Activated CD8-positive, alpha-beta T cell treated with anti-CD3 and anti-CD28 coated beads for 36 hours (primary cell): ENCODE measurements at regions not wholly inside any gene's neighbourhood (a gene's known extent, or its start where the extent isn't known, plus 50 kb on each side); places are given as distances from the start of the nearest gene placed in this dataset.

Experiments
- ATAC-seq: fragments of 200-7000 bp; cut with Tn5 transposase; one replicate; pipeline ENCODE4 v1.10.0; 2021; ENCODE audit warnings: mild to moderate bottlenecking, moderate library complexity
- CTCF ChIA-PET: fragments of 350-600 bp; sonication (Branson Sonifier 250); formaldehyde crosslinking; loops from one replicate; lab custom pipeline; 2021; ENCODE audit warnings: antibody characterized with exemption; lab: Charles Lee
- POLR2A ChIA-PET: fragments of 350-600 bp; sonication (Branson Sonifier 250); formaldehyde crosslinking; loops from one replicate; lab custom pipeline; 2021; ENCODE audit warnings: antibody characterized with exemption; lab: Charles Lee
- DNase-seq: peaks from one replicate; pipeline ENCODE4 v3.0.0-alpha.2; 2020
- H3K27ac Mint-ChIP-seq: one replicate; pipeline ENCODE4 v1.8.0; 2021; ENCODE audit warnings: mild to moderate bottlenecking, mixed read lengths
- H3K27me3 Mint-ChIP-seq: one replicate; pipeline ENCODE4 v1.8.0; 2021; ENCODE audit warnings: mixed read lengths
- H3K36me3 Mint-ChIP-seq: one replicate; pipeline ENCODE4 v1.8.0; 2021; ENCODE audit warnings: low read depth, mixed read lengths
- H3K4me1 Mint-ChIP-seq: one replicate; pipeline ENCODE4 v1.8.0; 2021; ENCODE audit warnings: low read depth, mixed read lengths
- H3K4me3 Mint-ChIP-seq: one replicate; pipeline ENCODE4 v1.8.0; 2021; ENCODE audit warnings: mild to moderate bottlenecking, moderate library complexity, mixed read lengths
- H3K9me3 Mint-ChIP-seq: one replicate; pipeline ENCODE4 v1.8.0; 2021; ENCODE audit warnings: mixed read lengths
- CTCF ChIP-seq: fragments of 200-600 bp; IDR thresholded peaks from one replicate; pipeline ENCODE4 v1.8.0; 2022; ENCODE audit warnings: antibody characterized with exemption, mild to moderate bottlenecking
- intact Hi-C: fragments of 100-400 bp; cut with micrococcal nuclease; formaldehyde crosslinking; loops from one replicate; pipeline ENCODE4 v1.10.0; 2022

DNA sequence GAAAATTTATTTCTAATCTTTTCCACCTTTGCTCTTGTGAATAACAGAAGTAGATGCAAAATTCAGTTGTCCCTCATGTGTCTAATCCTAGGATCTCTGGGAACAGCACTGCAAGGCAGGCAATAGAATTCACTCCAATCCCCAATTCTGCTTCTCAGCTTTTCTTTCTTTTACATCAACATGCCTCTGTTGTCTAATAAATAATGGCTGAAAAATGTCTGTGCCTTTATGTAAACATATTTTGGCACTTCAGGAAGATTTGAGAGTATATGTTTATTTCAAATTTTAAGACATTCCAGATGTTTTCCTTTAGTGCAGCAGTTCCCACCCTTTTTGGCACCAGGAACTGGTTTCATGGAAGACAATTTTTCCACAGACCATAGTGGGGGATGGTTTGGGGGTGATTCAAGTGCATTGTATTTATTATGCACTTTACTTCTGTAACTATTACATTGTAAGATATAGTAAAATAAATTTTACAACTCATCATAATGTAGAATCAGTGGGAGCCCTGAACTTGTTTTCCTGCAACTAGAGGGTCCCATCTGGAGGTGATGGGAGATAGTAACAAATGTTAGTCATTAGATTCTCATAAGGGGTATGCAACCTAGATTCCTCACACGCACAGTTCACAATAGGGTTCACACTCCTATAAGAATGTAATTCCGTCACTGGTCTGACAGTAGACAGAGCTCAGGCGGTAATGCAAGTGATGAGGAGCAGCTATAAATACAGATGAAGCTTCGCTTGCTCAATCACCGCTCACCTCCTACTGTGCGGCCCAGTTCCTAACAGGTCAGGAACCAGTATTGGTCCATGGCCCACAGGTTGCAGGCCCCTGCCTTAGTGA is 590.3 kb upstream of the CNTNAP5 start:
- DNase-seq (no peak), ATAC-seq (no peak)
- CTCF ChIA-PET, result no interaction called here
- Mint-ChIP-seq H3K4me1 (no peaks in the 10 kb centered on the region), H3K36me3 (no peaks in the 10 kb centered on the region), H3K9me3 (peaks cover 2% of the 10 kb centered on the region), H3K27ac (no peak overlapping the region), H3K27me3 (no peaks in the 10 kb centered on the region), H3K4me3 (no peak overlapping the region)
- POLR2A ChIA-PET, result no interaction called here
- TF ChIP-seq CTCF, result no peak
- intact Hi-C loops, result no loop called here

GRCh38 chr2:123438251-123438650 is 586.8 kb upstream of the CNTNAP5 start:
- Mint-ChIP-seq H3K4me3 (no peak overlapping the region), H3K4me1 (no peaks in the 10 kb centered on the region), H3K27me3 (no peaks in the 10 kb centered on the region), H3K9me3 (peaks cover 4% of the 10 kb centered on the region), H3K27ac (no peak overlapping the region), H3K36me3 (no peaks in the 10 kb centered on the region)
- intact Hi-C loops, result no loop called here
- TF ChIP-seq CTCF, result no peak
- CTCF ChIA-PET, result no interaction called here
- ATAC-seq (no peak), DNase-seq (no peak)
- POLR2A ChIA-PET, result no interaction called here

DNA sequence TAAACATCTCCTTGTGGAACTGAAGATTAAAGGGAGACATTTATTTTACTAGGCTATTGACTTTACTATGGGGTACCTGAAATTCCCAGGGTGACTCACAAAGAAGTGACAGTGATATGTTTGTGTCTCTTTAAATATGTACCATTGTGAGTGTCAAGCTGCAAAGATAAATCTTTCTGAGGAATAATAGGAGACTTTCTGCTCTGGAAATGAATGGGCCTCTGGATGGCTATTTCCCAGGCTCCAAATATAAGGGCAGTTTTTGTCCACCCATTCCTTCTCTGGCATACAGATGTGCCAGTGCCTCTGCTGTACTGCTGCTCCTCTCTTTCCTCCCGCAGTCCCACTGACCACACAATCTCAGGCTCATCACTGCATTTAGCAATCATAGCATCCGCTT is 586.4 kb upstream of the CNTNAP5 start:
- no peak overlapping the region for H3K4me3 Mint-ChIP-seq
- TF ChIP-seq CTCF, result no peak

GRCh38 chr2:123448801-123449200 is 576.3 kb upstream of the CNTNAP5 start:
- H3K4me1 Mint-ChIP-seq, result no peaks in the 10 kb centered on the region
- ATAC-seq (no peak), DNase-seq (no peak)
- H3K4me3 Mint-ChIP-seq, result no peak overlapping the region
- H3K27ac Mint-ChIP-seq, result no peak overlapping the region
- no peaks in the 10 kb centered on the region for H3K27me3 Mint-ChIP-seq
- intact Hi-C loops, result no loop called here
- H3K36me3 Mint-ChIP-seq, result no peaks in the 10 kb centered on the region
- TF ChIP-seq CTCF, result no peak
- POLR2A ChIA-PET, result no interaction called here
- CTCF ChIA-PET, result no interaction called here
- peaks cover 7% of the 10 kb centered on the region for H3K9me3 Mint-ChIP-seq

More for the DNA sequence above, 586.4 kb upstream of the CNTNAP5 start:
- Mint-ChIP-seq H3K36me3 (no peaks in the 10 kb centered on the region), H3K27ac (no peak overlapping the region), H3K4me1 (no peaks in the 10 kb centered on the region), H3K9me3 (peaks cover 4% of the 10 kb centered on the region), H3K27me3 (no peaks in the 10 kb centered on the region)
- DNase-seq (no peak), ATAC-seq (no peak)
- intact Hi-C loops, result no loop called here
- ChIA-PET CTCF (no interaction called here), POLR2A (no interaction called here)

DNA sequence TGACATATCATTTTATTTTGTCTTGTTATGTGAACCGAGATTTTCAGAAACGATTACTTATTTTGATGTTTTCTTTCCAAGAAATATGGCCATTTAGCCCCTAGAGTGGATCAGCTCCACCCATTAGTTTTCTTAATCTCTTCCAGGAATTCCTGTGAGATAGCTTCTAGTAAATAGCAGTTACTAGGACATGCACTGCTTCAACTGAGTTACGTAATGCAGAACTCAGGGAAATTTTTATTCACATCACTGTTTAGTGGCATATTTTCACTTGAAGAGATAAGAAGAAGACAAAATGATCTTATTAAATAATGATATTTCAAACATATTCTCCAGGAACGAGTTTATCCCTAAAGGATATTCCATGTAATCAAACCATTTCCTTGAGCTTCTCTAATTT is 573.5 kb upstream of the CNTNAP5 start:
- H3K27me3 Mint-ChIP-seq, result no peaks in the 10 kb centered on the region
- intact Hi-C loops, result no loop called here
- POLR2A ChIA-PET, result no interaction called here
- no peak overlapping the region for H3K27ac Mint-ChIP-seq
- no peak for TF ChIP-seq CTCF
- ATAC-seq, result no peak
- no peak for DNase-seq
- CTCF ChIA-PET, result no interaction called here
- no peaks in the 10 kb centered on the region for H3K4me1 Mint-ChIP-seq
- peaks cover 10% of the 10 kb centered on the region for H3K9me3 Mint-ChIP-seq
- H3K4me3 Mint-ChIP-seq, result no peak overlapping the region
- no peaks in the 10 kb centered on the region for H3K36me3 Mint-ChIP-seq
